Lower lobe of right lung (tissue), 2 donors: ENCODE measurements at regions not wholly inside any gene's neighbourhood (a gene's known extent, or its start where the extent isn't known, plus 50 kb on each side); places are given as distances from the start of the nearest gene placed in this dataset.

Experiments used
- ATAC-seq, 2 donors: fragments of 200-7000 bp; cut with Tn5 transposase; one replicate each; pipeline ENCODE4 v1.9.1; 2020 to 2022; ENCODE audit warnings: mild to moderate bottlenecking in 2 of 2, moderate library complexity in 2 of 2
- DNase-seq: peaks from one replicate; pipeline ENCODE4 v3.0.0-alpha.2; 2020
- H3K27ac ChIP-seq: fragments of 200-600 bp; one replicate; pipeline ENCODE4 v1.8.0; 2022
- H3K27me3 ChIP-seq: fragments of 200-600 bp; one replicate; pipeline ENCODE4 v1.8.0; 2022; ENCODE audit warnings: low read depth
- H3K36me3 ChIP-seq: fragments of 200-600 bp; one replicate; pipeline ENCODE4 v1.8.0; 2022; ENCODE audit warnings: mild to moderate bottlenecking
- H3K4me1 ChIP-seq: fragments of 200-600 bp; one replicate; pipeline ENCODE4 v1.8.0; 2022
- H3K4me3 ChIP-seq: fragments of 200-600 bp; one replicate; pipeline ENCODE4 v1.8.0; 2022; ENCODE audit warnings: mild to moderate bottlenecking
- H3K9me3 ChIP-seq: fragments of 200-600 bp; one replicate; pipeline ENCODE4 v1.8.0; 2022
- CTCF ChIP-seq: fragments of 200-600 bp; IDR thresholded peaks from one replicate; pipeline ENCODE4 v1.8.0; 2022; ENCODE audit warnings: antibody characterized with exemption, mild to moderate bottlenecking
- intact Hi-C: fragments of 100-400 bp; cut with DNase I; formaldehyde crosslinking; loops from one replicate; pipeline ENCODE4 v1.11.0; 2022
- donor health status: DM: no; HTN: yes; CAD: no; lungs with severe emphysema.

DNA sequence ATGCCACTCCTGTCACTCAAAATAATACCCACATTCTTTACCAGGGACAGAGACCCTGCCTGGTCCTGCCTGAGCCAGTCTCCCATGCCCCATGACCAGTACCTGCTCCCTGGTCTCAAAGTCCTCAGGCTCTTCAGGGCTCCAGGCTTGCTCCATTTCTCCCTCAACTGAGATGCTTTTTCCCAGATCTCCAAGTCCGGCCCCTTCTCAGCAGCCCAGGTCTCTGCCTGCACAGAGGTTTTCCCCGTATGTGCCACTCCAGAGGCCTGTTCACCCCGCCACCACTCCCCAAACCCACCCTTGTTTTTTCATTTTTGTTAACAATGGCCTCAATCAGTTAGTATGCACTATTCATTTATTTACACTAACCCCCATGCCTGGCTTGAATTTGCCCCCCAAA lies 499.5 kb upstream of the MYT1L start:
- DNase-seq: no peak
- Histone ChIP-seq H3K9me3 (no peaks in the 10 kb centered on the region), H3K27me3 (no peaks in the 10 kb centered on the region), H3K4me3 (no peak overlapping the region), H3K4me1 (no peaks in the 10 kb centered on the region), H3K36me3 (no peaks in the 10 kb centered on the region), H3K27ac (no peak overlapping the region)
- intact Hi-C loops: no loop called here
- no peak for ATAC-seq
- TF ChIP-seq CTCF: no peak

- Histone ChIP-seq H3K4me1 (no peaks in the 10 kb centered on the region), H3K9me3 (no peaks in the 10 kb centered on the region), H3K36me3 (no peaks in the 10 kb centered on the region), H3K4me3 (no peak overlapping the region), H3K27ac (no peak overlapping the region), H3K27me3 (no peaks in the 10 kb centered on the region)
- no peak for DNase-seq
- no peak for ATAC-seq
- no peak for TF ChIP-seq CTCF
- intact Hi-C loops: no loop called here
Observed at GRCh38 chr2:2828774-2829368, 497.8 kb upstream of the MYT1L start.

DNA sequence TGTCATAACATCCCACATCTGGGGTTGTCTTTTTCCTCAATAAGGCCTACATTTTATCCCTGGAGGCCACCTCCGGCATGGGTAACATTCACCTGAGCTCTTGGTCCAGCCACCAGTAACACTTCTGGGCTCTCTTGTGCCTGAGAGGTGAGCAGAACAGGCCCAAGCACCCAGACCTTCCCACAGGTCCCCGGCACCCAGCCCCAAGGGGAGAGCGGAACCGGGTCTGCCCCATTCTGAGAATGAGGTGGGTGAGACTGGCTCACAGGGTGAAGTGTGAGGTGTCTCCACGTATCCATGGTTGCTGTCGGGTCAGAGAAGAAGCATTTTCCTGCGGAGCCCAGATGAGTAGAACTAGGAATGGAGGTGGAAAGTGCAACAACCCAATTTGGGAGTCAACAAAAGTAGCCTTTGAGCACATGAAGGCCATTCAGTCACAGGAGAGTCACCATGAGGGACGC lies 496.7 kb upstream of the MYT1L start:
- ATAC-seq: no peak
- H3K27me3 ChIP-seq: no peaks in the 10 kb centered on the region
- no peak for DNase-seq
- no peak overlapping the region for H3K4me3 ChIP-seq
- no peak overlapping the region for H3K27ac ChIP-seq
- no peaks in the 10 kb centered on the region for H3K36me3 ChIP-seq
- no peaks in the 10 kb centered on the region for H3K9me3 ChIP-seq
- H3K4me1 ChIP-seq: no peaks in the 10 kb centered on the region
- intact Hi-C loops: no loop called here
- no peak for TF ChIP-seq CTCF

DNA sequence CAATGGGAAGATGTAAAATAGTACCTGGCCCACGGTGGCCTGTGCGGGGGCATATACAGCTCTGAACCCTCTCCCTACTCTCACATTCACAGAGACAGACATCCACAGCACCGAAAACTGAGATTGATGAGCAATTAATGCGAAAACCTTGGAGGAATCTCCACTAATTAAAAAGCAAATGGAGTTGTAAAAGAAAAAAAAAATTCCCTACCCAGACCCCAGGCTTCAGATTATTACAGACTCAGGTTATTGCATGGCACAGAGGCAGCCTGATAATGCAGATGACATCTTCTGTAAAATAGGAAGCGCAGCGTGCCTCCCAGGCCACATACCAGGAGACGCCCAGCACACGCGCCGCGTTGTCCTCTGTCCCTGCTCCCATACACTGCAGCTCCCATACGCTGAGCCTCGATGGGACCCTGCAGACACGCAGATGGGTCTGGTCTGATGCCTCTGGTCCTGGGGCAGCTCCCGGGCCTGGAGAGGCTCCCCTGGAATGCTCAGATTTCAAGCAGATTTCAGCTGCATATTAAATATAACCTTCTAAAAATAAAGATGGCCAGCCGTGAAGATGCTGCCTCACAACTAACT lies 496.1 kb upstream of the MYT1L start:
- Histone ChIP-seq H3K27ac (no peak overlapping the region), H3K27me3 (no peaks in the 10 kb centered on the region), H3K4me1 (no peaks in the 10 kb centered on the region), H3K36me3 (no peaks in the 10 kb centered on the region), H3K9me3 (no peaks in the 10 kb centered on the region), H3K4me3 (no peak overlapping the region)
- TF ChIP-seq CTCF: no peak
- intact Hi-C loops: no loop called here
- ATAC-seq: no peak
- DNase-seq: no peak

- intact Hi-C loops: no loop called here
- no peak for DNase-seq
Observed at GRCh38 chr2:2826621-2827020, 495.5 kb upstream of the MYT1L start.

More at GRCh38 chr2:2826621-2827020, 495.5 kb upstream of the MYT1L start:
- TF ChIP-seq CTCF: no peak
- H3K9me3 ChIP-seq: no peaks in the 10 kb centered on the region
- no peak for ATAC-seq
- no peaks in the 10 kb centered on the region for H3K27me3 ChIP-seq
- no peak overlapping the region for H3K27ac ChIP-seq
- H3K4me3 ChIP-seq: no peak overlapping the region
- no peaks in the 10 kb centered on the region for H3K4me1 ChIP-seq
- no peaks in the 10 kb centered on the region for H3K36me3 ChIP-seq
